Caco-2 (cell line): ENCODE measurements at regions not wholly inside any gene's neighbourhood (a gene's known extent, or its start where the extent isn't known, plus 50 kb on each side); places are given as distances from the start of the nearest gene placed in this dataset.
A peak's percentile ranks its signal among the peaks of the same experiment; 100 is the strongest.

Experiments used
- BruUV-seq: library from RNA; stranded (reverse); fragments of 400-500 nt; replicated peaks from 2 replicates; lab custom pipeline; 2021; lab: Mats Ljungman, UMichigan
- CTCF ChIA-PET: fragments of 300-600 bp; sonication (Branson Sonifier 250); formaldehyde crosslinking; loops from one replicate; lab custom pipeline; 2022; ENCODE audit warnings: antibody characterized with exemption; lab: Charles Lee
- POLR2A ChIA-PET: fragments of 300-600 bp; sonication (Branson Sonifier 250); formaldehyde crosslinking; loops from one replicate; lab custom pipeline; 2022; ENCODE audit warnings: antibody characterized with exemption; lab: Charles Lee
- DNase-seq, 2 experiments: peaks; one replicate each; pipeline versions ENCODE4 v3.0.0 to v3.0.0-alpha.2; 2020 to 2022
- H3K27me3 ChIP-seq: replicated peaks from 2 replicates; pipeline ENCODE4 v1.6.0; 2011; ENCODE audit warnings: low read length; ENCODE audit not compliant: control insufficient read depth, insufficient read depth
- H3K36me3 ChIP-seq: 2 replicates; pipeline ENCODE4 v1.5.1; 2011; ENCODE audit warnings: low read length; ENCODE audit not compliant: control insufficient read depth, insufficient read depth
- H3K4me1 ChIP-seq: fragments of 250-450 bp; sonication (Bioruptor Pico); 2 replicates; pipeline ENCODE4 v1.5.1; 2020; ENCODE audit warnings: mild to moderate bottlenecking
- H3K4me3 ChIP-seq: 2 replicates; pipeline ENCODE4 v1.5.1; 2011; ENCODE audit warnings: low read depth, mild to moderate bottlenecking, control low read depth, low read length
- H3K9me3 ChIP-seq: fragments of 250-450 bp; sonication (Bioruptor Pico); 2 replicates; pipeline ENCODE4 v1.5.1; 2020; ENCODE audit warnings: mild to moderate bottlenecking, moderate library complexity
- H3K27ac Mint-ChIP-seq: one replicate; pipeline ENCODE4 v1.8.0; 2022; ENCODE audit warnings: mixed read lengths; ENCODE audit not compliant: unreplicated experiment
- H3K27me3 Mint-ChIP-seq: one replicate; pipeline ENCODE4 v1.8.0; 2022; ENCODE audit warnings: mixed read lengths; ENCODE audit not compliant: insufficient read depth, unreplicated experiment
- H3K36me3 Mint-ChIP-seq: one replicate; pipeline ENCODE4 v1.8.0; 2022; ENCODE audit warnings: mild to moderate bottlenecking, mixed read lengths; ENCODE audit not compliant: insufficient read depth, unreplicated experiment
- H3K4me1 Mint-ChIP-seq: one replicate; pipeline ENCODE4 v1.8.0; 2022; ENCODE audit warnings: low read depth, mixed read lengths; ENCODE audit not compliant: unreplicated experiment
- H3K4me3 Mint-ChIP-seq: one replicate; pipeline ENCODE4 v1.8.0; 2022; ENCODE audit warnings: mild to moderate bottlenecking, moderate library complexity, mixed read lengths; ENCODE audit not compliant: unreplicated experiment
- H3K9me3 Mint-ChIP-seq: one replicate; pipeline ENCODE4 v1.8.0; 2022; ENCODE audit warnings: mixed read lengths; ENCODE audit not compliant: unreplicated experiment
- intact Hi-C: fragments of 100-400 bp; cut with micrococcal nuclease; formaldehyde crosslinking; loops from one replicate; pipeline ENCODE4 v1.10.0; 2022; ENCODE audit not compliant: unreplicated experiment
- TF ChIP-seq, protein P1 (sequence below), 2 experiments: fragments of 200-600 bp in 1 of 2; IDR thresholded peaks; 1 replicate in 1 of 2; 2 replicates in 1 of 2; pipeline versions ENCODE4 v1.5.1 to v1.8.0; 2011 to 2022; ENCODE audit warnings: antibody characterized with exemption in 1 of 2, control low read depth in 1 of 2, inconsistent platforms in 1 of 2, low read depth in 1 of 2, low read length in 1 of 2, mild to moderate bottlenecking in 1 of 2, moderate library complexity in 1 of 2; ENCODE audit not compliant: insufficient read depth in 1 of 2, severe bottlenecking in 1 of 2, unreplicated experiment in 1 of 2

DNA sequence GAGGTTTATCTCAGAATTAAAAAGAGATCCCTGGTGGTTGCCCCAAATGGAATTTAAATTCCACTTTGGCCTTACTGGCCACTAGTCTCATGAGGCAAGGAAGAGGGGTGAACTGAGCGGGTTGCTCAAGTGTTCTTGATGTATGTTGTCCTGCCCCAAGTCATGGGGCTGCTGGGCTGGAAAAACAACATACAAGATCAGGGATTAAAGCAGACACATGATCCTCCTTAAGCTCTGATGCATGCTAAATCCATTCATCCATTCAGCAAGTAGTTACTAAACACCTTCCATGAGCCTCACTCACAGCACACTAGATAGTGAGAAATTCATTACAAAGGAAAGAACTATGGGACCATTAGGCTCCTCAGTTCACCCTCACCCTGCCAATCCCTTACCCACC is 196.3 kb downstream of the MREG start:
- intact Hi-C loops: loop anchor here (1.0 kb wide), 1 partner anchor 9 kb away; no protein-coding TSS in a partner anchor
- BruUV-seq: no TSS peak
- Mint-ChIP-seq H3K4me1 (peaks cover 26% of the 10 kb centered on the region), H3K27ac (peak overlapping the region; percentile 39), H3K9me3 (peaks cover 29% of the 10 kb centered on the region), H3K4me3 (no peak overlapping the region), H3K36me3 (no peaks in the 10 kb centered on the region), H3K27me3 (no peaks in the 10 kb centered on the region)
- Histone ChIP-seq H3K4me1 (peaks cover 24% of the 10 kb centered on the region), H3K27me3 (no peaks in the 10 kb centered on the region), H3K36me3 (no peaks in the 10 kb centered on the region), H3K9me3 (peaks cover 15% of the 10 kb centered on the region), H3K4me3 (no peak overlapping the region)
- DNase-seq: no peak
- CTCF ChIA-PET: no interaction called here
- TF ChIP-seq, protein P1, sequence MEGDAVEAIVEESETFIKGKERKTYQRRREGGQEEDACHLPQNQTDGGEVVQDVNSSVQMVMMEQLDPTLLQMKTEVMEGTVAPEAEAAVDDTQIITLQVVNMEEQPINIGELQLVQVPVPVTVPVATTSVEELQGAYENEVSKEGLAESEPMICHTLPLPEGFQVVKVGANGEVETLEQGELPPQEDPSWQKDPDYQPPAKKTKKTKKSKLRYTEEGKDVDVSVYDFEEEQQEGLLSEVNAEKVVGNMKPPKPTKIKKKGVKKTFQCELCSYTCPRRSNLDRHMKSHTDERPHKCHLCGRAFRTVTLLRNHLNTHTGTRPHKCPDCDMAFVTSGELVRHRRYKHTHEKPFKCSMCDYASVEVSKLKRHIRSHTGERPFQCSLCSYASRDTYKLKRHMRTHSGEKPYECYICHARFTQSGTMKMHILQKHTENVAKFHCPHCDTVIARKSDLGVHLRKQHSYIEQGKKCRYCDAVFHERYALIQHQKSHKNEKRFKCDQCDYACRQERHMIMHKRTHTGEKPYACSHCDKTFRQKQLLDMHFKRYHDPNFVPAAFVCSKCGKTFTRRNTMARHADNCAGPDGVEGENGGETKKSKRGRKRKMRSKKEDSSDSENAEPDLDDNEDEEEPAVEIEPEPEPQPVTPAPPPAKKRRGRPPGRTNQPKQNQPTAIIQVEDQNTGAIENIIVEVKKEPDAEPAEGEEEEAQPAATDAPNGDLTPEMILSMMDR (IDR thresholded peaks at IDR 0.05; ENCODE audit: insufficient read depth in 1 of 2, low read depth in 1 of 2, low read length in 1 of 2, severe bottlenecking in 1 of 2, unreplicated experiment in 1 of 2): no peak
- POLR2A ChIA-PET: no interaction called here

DNA sequence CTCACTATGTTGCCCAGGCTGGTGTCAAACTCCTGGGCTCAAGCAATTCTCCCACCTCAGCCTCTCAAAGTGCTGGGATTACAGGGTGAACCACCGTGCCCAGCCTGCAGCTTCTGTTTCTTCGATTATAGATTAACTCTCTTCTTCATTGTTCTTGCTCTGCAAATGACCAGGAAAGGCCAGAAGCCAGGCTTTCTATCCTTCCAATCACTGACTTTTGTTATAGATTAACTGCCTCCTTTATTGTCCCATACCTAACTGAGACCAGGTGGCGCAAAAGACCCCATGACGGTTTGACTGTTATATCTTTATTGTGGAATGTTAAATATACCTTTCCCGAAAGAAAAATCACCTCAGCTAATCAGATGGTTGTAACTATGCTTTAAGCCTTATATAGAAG is 196.9 kb downstream of the MREG start:
- no TSS peak for BruUV-seq
- ChIA-PET POLR2A (interaction anchor here (0.5 kb wide), 1 partner anchor 382 kb away, joined by 3 read pairs; no protein-coding TSS in a partner anchor), CTCF (no interaction called here)
- TF ChIP-seq, protein P1 (IDR thresholded peaks at IDR 0.05; ENCODE audit: insufficient read depth in 1 of 2, low read depth in 1 of 2, low read length in 1 of 2, severe bottlenecking in 1 of 2, unreplicated experiment in 1 of 2): no peak
- Histone ChIP-seq H3K9me3 (peaks cover 11% of the 10 kb centered on the region; the same call in 1 of the 2 replicates), H3K36me3 (no peaks in the 10 kb centered on the region), H3K27me3 (no peaks in the 10 kb centered on the region), H3K4me1 (peaks cover 30% of the 10 kb centered on the region), H3K4me3 (no peak overlapping the region)
- peak overlapping the region; percentile 34 for H3K4me3 Mint-ChIP-seq
- no peaks in the 10 kb centered on the region for H3K27me3 Mint-ChIP-seq
- peak overlapping the region; percentile 39 for H3K27ac Mint-ChIP-seq
- H3K36me3 Mint-ChIP-seq: no peaks in the 10 kb centered on the region
- DNase-seq: peak; percentile 45 to 61
- peaks cover 23% of the 10 kb centered on the region for H3K9me3 Mint-ChIP-seq
- intact Hi-C loops: no loop called here
- H3K4me1 Mint-ChIP-seq: peaks cover 30% of the 10 kb centered on the region

DNA sequence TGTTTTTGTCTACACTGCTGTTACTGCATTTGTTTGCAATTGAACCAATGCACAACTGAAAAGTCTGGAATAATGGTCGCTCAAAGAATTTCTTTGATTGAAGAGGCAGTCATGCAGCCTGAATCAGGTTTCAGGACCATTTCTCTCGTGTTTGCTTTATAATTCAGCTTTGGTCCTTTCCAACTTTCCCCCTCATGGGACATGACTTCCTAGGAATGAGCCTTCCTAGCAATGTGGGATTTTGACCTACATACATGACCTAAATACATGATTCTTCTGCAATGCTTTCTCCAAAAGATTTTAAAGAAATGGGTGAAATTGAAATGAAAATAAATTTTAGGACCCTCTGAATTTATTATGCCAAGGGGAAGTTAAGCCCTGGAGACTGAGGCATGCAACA is 197.4 kb downstream of the MREG start:
- Mint-ChIP-seq H3K9me3 (peaks cover 18% of the 10 kb centered on the region), H3K4me3 (no peak overlapping the region), H3K36me3 (no peaks in the 10 kb centered on the region), H3K27ac (peak overlapping the region; percentile 39), H3K27me3 (no peaks in the 10 kb centered on the region), H3K4me1 (peaks cover 30% of the 10 kb centered on the region)
- ChIA-PET POLR2A (interaction anchor here (0.5 kb wide), 1 partner anchor 381 kb away, joined by 3 read pairs; no protein-coding TSS in a partner anchor), CTCF (no interaction called here)
- Histone ChIP-seq H3K4me1 (peaks cover 31% of the 10 kb centered on the region), H3K36me3 (no peaks in the 10 kb centered on the region), H3K9me3 (peaks cover 11% of the 10 kb centered on the region; the same call in 1 of the 2 replicates), H3K27me3 (no peaks in the 10 kb centered on the region), H3K4me3 (no peak overlapping the region)
- BruUV-seq: TSS peak; percentile 96
- intact Hi-C loops: no loop called here
- no peak for DNase-seq
- TF ChIP-seq, protein P1 (IDR thresholded peaks at IDR 0.05; ENCODE audit: insufficient read depth in 1 of 2, low read depth in 1 of 2, low read length in 1 of 2, severe bottlenecking in 1 of 2, unreplicated experiment in 1 of 2): no peak
